HG03460 (cell line): ENCODE measurements at regions not wholly inside any gene's neighbourhood (a gene's known extent, or its start where the extent isn't known, plus 50 kb on each side); places are given as distances from the start of the nearest gene placed in this dataset.
"Not testable (repeated sequence)": the region's sequence is repeated elsewhere in the genome, so short reads cannot be mapped to it uniquely, and the experiment has no call there.

Experiments
- ATAC-seq: cut with Tn5 transposase; IDR thresholded peaks from one replicate; pipeline ENCODE4 v1.9.1; 2021; ENCODE audit not compliant: unreplicated experiment

- no peak for ATAC-seq
Observed at GRCh38 chr2:15818318-15818753, 122.0 kb upstream of the MYCN start.

- ATAC-seq, result no peak
Observed at GRCh38 chr2:15818881-15819280, 121.5 kb upstream of the MYCN start.

DNA sequence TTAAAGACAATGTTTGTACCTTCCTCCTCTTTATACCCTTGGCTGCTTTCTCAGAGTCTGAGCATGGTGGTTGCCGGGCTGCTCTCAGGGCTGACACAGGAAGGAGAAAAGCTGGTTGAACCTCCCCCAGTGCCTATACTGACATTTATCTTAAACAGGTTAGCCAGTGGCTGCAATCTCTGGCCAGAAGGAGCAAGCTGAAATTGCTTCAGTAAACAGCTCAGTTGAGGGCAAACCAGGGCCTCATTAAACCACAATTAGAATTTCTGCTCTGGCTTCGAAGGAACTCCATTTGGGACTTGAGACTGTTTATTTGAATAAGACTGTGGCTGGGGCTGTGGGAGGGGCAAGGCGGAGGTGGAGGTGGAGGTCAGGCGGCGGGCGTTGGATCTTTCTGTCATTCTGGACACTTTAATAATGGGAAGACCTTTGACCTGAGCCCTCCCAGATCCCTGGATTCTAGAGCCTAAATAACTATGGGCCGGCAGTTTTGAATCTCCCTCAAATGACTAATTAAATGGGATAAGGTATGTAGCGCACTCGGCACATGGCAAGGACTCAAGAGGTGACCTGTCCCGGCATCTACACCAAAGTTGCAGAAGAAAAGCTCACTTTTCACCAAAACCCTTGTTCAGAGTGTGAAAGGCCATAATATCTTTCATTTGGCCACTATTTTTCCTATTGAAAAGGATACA lies 120.6 kb upstream of the MYCN start:
- no peak for ATAC-seq

DNA sequence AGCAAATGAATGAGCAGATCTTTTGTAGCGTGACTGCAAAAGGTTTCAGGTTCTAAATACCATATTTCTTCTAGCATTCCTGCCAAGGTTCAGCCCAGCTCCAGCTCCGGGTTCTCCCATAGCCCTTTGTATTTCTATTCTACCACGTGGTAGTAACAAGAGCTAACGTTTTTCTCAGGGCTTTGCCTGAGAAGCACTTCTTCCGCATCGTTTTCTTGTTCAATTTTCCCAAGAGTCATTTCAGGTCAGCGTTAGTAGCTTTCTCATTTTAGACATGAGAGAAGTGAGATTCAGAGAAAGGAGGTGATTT lies 120.1 kb upstream of the MYCN start:
- no peak for ATAC-seq

GRCh38 chr2:15820927-15821326 lies 119.4 kb upstream of the MYCN start:
- no peak for ATAC-seq

- ATAC-seq, result no peak
Observed at GRCh38 chr2:15822151-15823044, 118.0 kb upstream of the MYCN start.

- no peak for ATAC-seq
Observed at GRCh38 chr2:15823459-15824396, 116.6 kb upstream of the MYCN start.

- ATAC-seq, result not testable (repeated sequence)
Observed at GRCh38 chr2:15824467-15824866, 115.9 kb upstream of the MYCN start.

DNA sequence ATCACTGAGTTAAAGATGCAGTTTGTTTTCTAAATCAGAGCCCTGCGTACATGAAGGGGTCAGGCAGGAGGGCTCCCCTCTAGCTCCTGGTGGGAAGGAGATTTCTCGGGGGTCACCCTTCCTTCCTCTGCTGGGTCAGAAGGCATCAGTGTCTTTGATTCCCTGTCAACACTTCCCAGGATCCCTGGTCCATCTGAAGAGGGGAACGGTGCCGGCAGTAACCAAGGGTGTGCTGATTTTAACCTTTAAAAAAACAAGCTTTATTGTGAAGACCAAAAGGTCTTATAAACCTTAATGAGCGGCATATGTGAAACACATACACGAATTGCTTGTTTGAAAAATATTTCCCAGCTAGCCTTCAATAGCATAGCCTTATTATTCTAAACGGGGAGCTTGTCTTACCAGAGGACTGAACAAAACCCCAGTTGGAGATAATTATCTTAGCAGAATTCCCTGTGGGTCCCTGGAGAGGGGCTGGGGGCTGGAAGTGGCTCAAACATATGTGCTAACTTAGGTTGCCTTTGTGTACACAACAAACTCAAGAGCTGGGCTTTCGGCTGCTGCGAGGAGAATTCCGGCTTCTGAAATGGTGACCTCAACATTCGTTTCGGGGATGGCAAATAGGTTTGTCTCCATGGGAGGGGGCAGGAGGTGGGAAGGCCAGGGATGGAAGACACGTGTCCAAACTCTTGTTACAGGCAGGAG lies 114.9 kb upstream of the MYCN start:
- ATAC-seq, result no peak

DNA sequence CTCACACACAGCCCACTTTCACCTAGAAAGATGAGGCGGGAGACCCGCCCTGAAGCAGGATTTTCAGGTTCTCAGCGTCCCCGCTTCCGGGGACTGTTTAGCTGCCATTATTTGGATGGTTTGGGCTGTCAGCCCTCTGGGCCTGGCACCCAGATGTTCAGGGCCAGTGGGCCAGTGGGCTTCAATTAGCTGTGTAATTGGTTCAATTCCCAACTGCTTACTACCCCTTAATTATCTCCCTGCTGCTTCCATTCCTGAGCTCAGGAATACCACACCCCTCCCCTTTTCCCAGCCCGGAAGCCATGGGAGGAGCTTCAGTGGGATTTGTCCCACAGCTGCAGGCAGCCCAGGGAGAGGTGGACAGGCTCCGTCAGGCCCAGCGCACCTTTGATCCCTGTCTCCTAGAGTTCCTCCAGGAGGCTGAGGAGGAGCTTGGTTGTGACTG lies 114.1 kb upstream of the MYCN start:
- no peak for ATAC-seq

DNA sequence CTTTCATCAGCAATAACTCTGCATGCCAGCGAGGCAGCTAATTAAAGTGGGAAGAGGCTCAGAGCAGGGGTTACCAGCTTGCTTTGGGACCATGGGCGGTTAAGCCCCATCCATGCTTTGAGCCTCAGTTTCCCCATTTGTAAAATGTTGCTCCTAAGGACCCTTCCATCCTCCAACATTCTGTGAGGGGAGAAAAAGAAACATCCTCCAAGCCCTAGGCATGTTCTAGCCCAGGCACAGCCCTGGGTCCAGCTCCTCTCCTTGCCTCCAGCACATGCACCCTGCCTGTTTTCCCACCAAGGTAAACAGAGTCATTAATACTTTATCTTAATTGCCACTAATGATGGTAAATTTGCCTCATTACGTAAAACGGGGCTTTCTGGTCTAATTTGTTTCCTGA lies 113.3 kb upstream of the MYCN start:
- no peak for ATAC-seq

GRCh38 chr2:15828576-15828975 lies 111.8 kb upstream of the MYCN start:
- no peak for ATAC-seq

DNA sequence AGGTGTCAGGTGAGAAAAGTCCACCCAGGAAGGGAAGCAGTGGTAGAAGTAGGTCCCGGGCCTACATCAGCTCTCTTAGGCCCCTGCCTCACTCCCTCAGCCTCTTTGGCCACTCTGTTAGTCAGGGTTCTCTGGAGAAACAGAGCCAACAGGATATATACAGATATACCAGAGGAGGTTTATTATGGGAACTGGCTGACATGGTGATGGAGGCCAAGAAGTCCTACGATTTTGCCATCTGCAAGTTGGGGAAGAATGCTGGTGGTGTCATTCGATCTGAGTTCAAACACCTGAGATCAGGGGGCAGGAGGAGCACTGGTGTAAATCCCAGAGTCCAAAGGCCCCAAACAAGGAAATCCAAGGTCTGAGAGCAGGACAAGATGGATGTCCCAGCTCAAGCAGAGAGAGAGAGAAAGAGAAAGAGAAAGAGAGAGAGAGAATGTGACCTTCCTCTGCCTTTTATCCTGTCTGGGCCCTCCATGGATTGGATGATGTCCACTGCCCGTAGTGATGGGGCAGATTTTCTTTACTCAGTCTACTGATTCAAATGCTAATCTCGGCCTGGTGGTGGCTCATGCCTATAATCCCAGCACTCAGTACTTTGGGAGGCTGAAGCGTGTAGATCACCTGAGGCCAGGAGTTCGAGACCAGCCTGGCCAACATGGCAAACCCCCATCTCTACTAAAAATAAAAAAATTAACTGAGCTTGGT lies 111.1 kb upstream of the MYCN start:
- no peak for ATAC-seq

- ATAC-seq, result no peak
Observed at GRCh38 chr2:15829985-15830384, 110.4 kb upstream of the MYCN start.

- ATAC-seq, result no peak
Observed at GRCh38 chr2:15830937-15831549, 109.3 kb upstream of the MYCN start.

- no peak for ATAC-seq
Observed at GRCh38 chr2:15832030-15832709, 108.2 kb upstream of the MYCN start.

GRCh38 chr2:15832849-15833680 lies 107.3 kb upstream of the MYCN start:
- no peak for ATAC-seq

DNA sequence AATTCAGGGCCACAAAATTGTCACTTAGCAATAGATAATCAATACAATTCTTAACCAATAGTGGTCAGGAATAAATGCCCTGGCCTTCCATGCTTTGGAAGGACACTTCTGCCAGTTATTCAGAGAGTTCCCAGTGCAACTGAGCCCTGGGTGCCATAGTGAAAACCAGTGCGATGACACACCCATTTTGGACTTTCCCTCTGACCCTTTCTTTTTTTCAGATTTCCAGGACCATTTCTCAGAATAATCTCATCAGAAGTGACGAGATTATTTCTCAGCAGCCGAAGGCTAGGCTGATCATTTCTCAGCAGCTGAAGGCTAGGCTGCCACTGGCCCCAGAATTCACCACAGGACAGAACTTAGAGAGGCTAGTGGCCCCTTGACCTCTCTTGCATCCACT lies 106.6 kb upstream of the MYCN start:
- no peak for ATAC-seq
